HL-60 (cell line): ENCODE measurements at regions not wholly inside any gene's neighbourhood (a gene's known extent, or its start where the extent isn't known, plus 50 kb on each side); places are given as distances from the start of the nearest gene placed in this dataset.

ENCODE experiments used
- CTCF ChIP-seq: IDR thresholded peaks from one replicate; pipeline ENCODE4 v1.5.1; 2011; ENCODE audit warnings: low read length, control low read depth, inconsistent platforms; ENCODE audit not compliant: insufficient read depth
- GABPA ChIP-seq: IDR thresholded peaks from 2 replicates; pipeline ENCODE4 v1.6.1; 2012; ENCODE audit warnings: low read depth
- POLR2AphosphoS5 ChIP-seq: IDR thresholded peaks from 2 replicates; pipeline ENCODE4 v1.6.1; 2012; ENCODE audit warnings: low read depth
- REST ChIP-seq: IDR thresholded peaks from 2 replicates; pipeline ENCODE4 v1.6.1; 2012; ENCODE audit warnings: low read depth; ENCODE audit not compliant: insufficient replicate concordance
- SPI1 ChIP-seq: IDR thresholded peaks from 2 replicates; pipeline ENCODE4 v1.6.1; 2012; ENCODE audit warnings: low read depth, mild to moderate bottlenecking, borderline replicate concordance

GRCh38 chr15:61641645-61642044 is 412.5 kb upstream of the RORA start:
- TF ChIP-seq CTCF (no peak), GABPA (no peak), REST (no peak), POLR2AphosphoS5 (no peak), SPI1 (no peak)
